GM13977 (cell line): ENCODE measurements at regions not wholly inside any gene's neighbourhood (a gene's known extent, or its start where the extent isn't known, plus 50 kb on each side); places are given as distances from the start of the nearest gene placed in this dataset.
"Not testable (repeated sequence)": the region's sequence is repeated elsewhere in the genome, so short reads cannot be mapped to it uniquely, and the experiment has no call there.

Source experiments
- DNase-seq: peaks from one replicate; pipeline ENCODE4 v3.0.0; 2012; ENCODE audit warnings: low spot score
- in situ Hi-C: fragments of 300-500 bp; cut with MboI; formaldehyde crosslinking; loops from one replicate; pipeline ENCODE4 v1.12.0; 2022; ENCODE audit warnings: low sequenced_read_pairs, low pct_unique_long_range_greater_than_20kb, mixed read lengths, inconsistent platforms; ENCODE audit not compliant: unreplicated experiment
- TF ChIP-seq, protein P1 (sequence below): IDR thresholded peaks from 2 replicates; pipeline ENCODE4 v1.5.1; 2012; ENCODE audit warnings: mild to moderate bottlenecking, control low read depth; ENCODE audit not compliant: insufficient read depth; ENCODE audit errors: extremely low read depth, missing control alignments

DNA sequence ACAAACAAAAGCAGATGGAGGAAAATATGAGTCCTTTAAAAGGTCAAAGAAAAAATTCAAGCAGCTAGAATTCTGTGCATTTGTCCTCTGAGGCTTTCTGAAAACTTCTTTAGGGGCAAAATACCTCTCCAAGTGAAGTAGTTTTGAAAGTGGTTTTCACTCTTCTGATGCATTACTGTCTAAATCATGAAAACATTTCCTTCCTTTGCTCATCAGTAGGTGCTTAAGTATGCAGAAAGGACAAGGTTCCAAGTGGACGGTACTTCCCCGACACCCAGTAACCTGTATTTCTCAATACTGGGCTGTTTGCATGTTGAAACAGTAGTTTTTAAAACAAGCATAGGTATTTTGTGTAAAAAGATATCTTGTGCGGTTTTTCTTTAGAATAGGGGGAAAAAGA is 189.1 kb upstream of the ERBB4 start:
- peak; percentile 32 for DNase-seq

DNA sequence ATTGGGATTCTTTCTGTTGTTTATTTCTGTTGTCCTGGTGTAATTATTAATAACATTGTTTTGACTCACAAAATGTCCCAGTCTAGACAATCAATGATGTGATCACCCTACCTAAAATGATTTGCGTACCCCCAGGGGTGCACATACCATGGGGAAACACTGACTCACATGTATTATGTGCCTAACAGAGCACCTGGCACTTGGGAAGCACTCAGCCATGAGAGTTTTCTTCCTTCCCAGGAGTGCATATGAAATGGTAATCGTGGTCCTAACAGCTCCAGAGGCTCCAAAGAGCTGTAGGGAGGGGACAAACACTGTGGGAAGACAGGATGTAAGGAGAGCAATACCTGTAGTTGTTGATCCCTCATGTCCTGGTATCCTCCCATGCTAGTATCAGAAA is 187.8 kb upstream of the ERBB4 start:
- DNase-seq = no peak
- TF ChIP-seq, protein P1, sequence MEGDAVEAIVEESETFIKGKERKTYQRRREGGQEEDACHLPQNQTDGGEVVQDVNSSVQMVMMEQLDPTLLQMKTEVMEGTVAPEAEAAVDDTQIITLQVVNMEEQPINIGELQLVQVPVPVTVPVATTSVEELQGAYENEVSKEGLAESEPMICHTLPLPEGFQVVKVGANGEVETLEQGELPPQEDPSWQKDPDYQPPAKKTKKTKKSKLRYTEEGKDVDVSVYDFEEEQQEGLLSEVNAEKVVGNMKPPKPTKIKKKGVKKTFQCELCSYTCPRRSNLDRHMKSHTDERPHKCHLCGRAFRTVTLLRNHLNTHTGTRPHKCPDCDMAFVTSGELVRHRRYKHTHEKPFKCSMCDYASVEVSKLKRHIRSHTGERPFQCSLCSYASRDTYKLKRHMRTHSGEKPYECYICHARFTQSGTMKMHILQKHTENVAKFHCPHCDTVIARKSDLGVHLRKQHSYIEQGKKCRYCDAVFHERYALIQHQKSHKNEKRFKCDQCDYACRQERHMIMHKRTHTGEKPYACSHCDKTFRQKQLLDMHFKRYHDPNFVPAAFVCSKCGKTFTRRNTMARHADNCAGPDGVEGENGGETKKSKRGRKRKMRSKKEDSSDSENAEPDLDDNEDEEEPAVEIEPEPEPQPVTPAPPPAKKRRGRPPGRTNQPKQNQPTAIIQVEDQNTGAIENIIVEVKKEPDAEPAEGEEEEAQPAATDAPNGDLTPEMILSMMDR = no peak
- in situ Hi-C loops = no loop called here

More for the DNA sequence above, 189.1 kb upstream of the ERBB4 start:
- in situ Hi-C loops = no loop called here
- TF ChIP-seq, protein P1 = no peak

DNA sequence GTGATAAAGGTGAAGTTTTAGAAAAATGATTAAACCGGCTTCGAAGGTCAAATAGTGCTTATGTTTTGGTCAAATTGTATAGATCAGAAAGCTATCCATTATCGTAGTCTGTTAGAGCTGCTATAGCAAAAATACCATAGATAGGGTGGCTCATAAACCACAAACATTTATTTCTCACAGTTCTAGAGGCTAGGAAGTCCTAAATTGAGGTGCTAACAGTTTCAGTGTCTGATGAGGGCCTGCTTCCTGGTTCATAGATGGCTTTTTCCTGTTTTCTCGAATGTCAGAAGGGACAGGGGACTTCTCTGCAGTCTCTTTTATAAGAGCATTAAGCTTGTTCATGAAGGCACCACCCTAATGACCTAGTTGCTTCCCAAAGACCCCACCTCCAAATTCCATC is 186.6 kb upstream of the ERBB4 start:
- TF ChIP-seq, protein P1 = no peak
- in situ Hi-C loops = no loop called here
- no peak for DNase-seq

DNA sequence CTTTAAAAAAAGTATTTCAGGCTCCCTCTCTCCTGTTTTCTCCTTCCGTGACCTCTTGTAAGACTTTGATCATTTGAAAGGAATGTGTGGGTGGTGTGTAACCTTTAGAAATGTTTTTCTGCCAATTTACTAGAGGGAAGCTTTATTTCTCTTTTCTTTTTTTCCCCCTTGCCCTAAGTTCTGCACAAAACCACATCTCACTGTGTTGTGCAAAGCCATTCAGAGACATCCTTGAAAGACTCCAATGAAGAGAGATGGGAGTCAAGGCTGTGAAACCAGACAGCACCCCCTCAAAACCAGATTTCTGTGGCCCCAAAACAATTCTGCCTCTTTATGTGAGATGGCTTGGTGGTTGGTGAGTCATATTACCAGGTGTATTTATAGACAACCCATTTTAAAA is 184.6 kb upstream of the ERBB4 start:
- DNase-seq = peak; percentile 43
- in situ Hi-C loops = no loop called here
- TF ChIP-seq, protein P1 = no peak

DNA sequence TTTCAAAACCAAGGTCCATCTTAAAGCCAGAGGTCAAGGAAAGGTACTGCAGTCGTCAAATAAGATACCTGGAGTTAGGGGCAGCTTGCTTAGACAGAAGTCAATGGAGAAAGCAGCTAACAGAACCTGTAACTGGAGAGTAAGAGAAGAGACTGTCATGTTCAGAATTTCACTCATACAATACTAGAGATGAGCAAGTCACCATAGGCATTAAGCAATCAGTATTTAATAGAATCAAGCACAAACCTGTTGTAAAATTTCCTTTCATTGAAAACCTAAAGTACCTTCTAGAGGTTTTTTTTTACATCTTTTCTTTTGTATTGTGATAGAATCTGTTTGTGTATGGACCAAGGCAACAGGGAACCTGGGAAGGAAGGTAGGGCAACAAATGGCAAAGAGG is 183.4 kb upstream of the ERBB4 start:
- TF ChIP-seq, protein P1 = no peak
- in situ Hi-C loops = no loop called here
- DNase-seq = no peak

DNA sequence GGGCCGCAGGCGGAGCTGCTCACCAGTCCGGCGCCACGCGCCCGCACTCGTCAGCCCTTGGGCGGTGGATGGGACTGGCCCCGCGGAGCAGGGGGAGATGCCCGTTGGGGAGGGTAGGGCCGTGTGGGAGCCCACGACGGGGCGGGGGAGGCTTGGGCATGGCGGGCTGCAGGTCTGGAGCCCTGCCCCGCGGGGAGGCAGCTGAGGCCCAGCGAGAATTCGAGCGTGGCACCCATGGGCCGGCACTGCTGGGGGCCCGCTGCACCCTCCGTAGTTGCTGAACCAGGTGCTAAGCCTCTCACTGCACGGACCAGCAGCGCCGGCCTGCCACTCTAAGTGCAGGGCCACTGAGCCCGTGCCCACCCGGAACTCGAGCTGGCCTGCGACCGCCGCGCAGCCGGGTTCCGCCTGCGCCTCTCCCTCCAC is 182.4 kb upstream of the ERBB4 start:
- TF ChIP-seq, protein P1 = no peak
- in situ Hi-C loops = no loop called here
- DNase-seq = no peak

DNA sequence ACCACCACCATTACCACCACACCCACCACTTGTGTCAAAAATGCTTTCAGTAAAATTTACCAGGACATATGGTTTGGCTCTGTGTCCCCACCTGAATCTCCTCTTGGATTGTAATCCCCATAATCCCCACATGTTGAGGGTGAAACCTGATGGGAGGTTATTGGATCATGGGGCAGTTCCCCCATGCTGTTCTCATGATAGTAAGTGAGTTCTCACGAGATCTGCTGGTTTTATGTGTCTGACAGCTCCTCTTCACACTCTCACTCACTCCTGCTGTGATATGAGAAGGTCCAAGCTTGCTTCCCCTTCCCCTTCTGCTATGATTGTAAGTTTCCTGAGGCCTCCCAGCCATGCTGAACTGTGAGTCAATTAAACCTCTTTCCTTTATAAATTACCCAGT is 176.8 kb upstream of the ERBB4 start:
- in situ Hi-C loops, DNase-seq: not testable (repeated sequence)
